Prostate gland (tissue), 2 donors: ENCODE measurements at regions not wholly inside any gene's neighbourhood (a gene's known extent, or its start where the extent isn't known, plus 50 kb on each side); places are given as distances from the start of the nearest gene placed in this dataset.

ENCODE experiments used
- DNase-seq: peaks from one replicate; pipeline ENCODE4 v3.0.0-alpha.2; 2019; ENCODE audit warnings: low spot score
- H3K27ac ChIP-seq, 2 donors: fragments of 200-600 bp; sonication (generic); 2 replicates each; pipeline ENCODE4 v1.5.1; 2017 to 2019
- H3K27me3 ChIP-seq: fragments of 200-600 bp; sonication (generic); replicated peaks from 2 replicates; pipeline ENCODE4 v1.5.1; 2019; ENCODE audit not compliant: insufficient read depth
- H3K36me3 ChIP-seq, 2 donors: fragments of 200-600 bp; sonication (generic); 1 replicate in 1 of 2; 2 replicates in 1 of 2; pipeline versions ENCODE4 v1.5.1 to v1.8.1; 2017 to 2019
- H3K4me1 ChIP-seq: fragments of 200-600 bp; sonication (generic); replicated peaks from 2 replicates; pipeline ENCODE4 v1.5.1; 2019
- H3K4me3 ChIP-seq, 2 donors: fragments of 200-600 bp; sonication (generic); 2 replicates each; pipeline ENCODE4 v1.5.1; 2017 to 2019
- H3K9me3 ChIP-seq: fragments of 200-600 bp; sonication (generic); 2 replicates; pipeline ENCODE4 v1.5.1; 2017
- POLR2A ChIP-seq: fragments of 450-650 bp; IDR thresholded peaks from one replicate; pipeline ENCODE4 v1.6.1; 2016; ENCODE audit warnings: antibody characterized with exemption, mild to moderate bottlenecking
- POLR2AphosphoS5 ChIP-seq: sonication (generic); formaldehyde crosslinking; IDR thresholded peaks from one replicate; pipeline ENCODE4 v1.6.1; 2017; ENCODE audit warnings: antibody characterized with exemption
- WGBS: methylation state at CpG from one replicate; pipeline ENCODE4 v1.1.5; 2018; 5-methylcytosine and 5-hydroxymethylcytosine counted together
- intact Hi-C: fragments of 100-400 bp; cut with DNase I; formaldehyde crosslinking; loops from one replicate; pipeline ENCODE4 v1.14.2; 2022
- TF ChIP-seq, protein P1 (sequence below), 4 experiments: fragments of 200-600 bp in 2 of 4; fragments of 450-650 bp in 2 of 4; sonication (generic) in 2 of 4; IDR thresholded peaks; 1 replicate in 3 of 4; 2 replicates in 1 of 4; pipeline ENCODE4 v1.5.1; 2016 to 2019; ENCODE audit warnings: antibody characterized with exemption in 4 of 4, mild to moderate bottlenecking in 2 of 4, moderate library complexity in 2 of 4

- no peaks in the 10 kb centered on the region for H3K27me3 ChIP-seq
- no peaks in the 10 kb centered on the region for H3K36me3 ChIP-seq
- H3K4me3 ChIP-seq = no peak overlapping the region
- no peak for DNase-seq
- TF ChIP-seq, protein P1, sequence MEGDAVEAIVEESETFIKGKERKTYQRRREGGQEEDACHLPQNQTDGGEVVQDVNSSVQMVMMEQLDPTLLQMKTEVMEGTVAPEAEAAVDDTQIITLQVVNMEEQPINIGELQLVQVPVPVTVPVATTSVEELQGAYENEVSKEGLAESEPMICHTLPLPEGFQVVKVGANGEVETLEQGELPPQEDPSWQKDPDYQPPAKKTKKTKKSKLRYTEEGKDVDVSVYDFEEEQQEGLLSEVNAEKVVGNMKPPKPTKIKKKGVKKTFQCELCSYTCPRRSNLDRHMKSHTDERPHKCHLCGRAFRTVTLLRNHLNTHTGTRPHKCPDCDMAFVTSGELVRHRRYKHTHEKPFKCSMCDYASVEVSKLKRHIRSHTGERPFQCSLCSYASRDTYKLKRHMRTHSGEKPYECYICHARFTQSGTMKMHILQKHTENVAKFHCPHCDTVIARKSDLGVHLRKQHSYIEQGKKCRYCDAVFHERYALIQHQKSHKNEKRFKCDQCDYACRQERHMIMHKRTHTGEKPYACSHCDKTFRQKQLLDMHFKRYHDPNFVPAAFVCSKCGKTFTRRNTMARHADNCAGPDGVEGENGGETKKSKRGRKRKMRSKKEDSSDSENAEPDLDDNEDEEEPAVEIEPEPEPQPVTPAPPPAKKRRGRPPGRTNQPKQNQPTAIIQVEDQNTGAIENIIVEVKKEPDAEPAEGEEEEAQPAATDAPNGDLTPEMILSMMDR (IDR thresholded peaks at IDR 0.05) = no peak
- TF ChIP-seq POLR2AphosphoS5 = no peak
- no peak for TF ChIP-seq POLR2A
- no peaks in the 10 kb centered on the region for H3K9me3 ChIP-seq
- H3K4me1 ChIP-seq = no peaks in the 10 kb centered on the region
- WGBS = 9% methylated on average over 2 of the region's 2 CpGs
- intact Hi-C loops = no loop called here
- H3K27ac ChIP-seq = no peak overlapping the region
Measured at GRCh38 chr11:29012507-29012906, 904.3 kb downstream of the METTL15 start.

DNA sequence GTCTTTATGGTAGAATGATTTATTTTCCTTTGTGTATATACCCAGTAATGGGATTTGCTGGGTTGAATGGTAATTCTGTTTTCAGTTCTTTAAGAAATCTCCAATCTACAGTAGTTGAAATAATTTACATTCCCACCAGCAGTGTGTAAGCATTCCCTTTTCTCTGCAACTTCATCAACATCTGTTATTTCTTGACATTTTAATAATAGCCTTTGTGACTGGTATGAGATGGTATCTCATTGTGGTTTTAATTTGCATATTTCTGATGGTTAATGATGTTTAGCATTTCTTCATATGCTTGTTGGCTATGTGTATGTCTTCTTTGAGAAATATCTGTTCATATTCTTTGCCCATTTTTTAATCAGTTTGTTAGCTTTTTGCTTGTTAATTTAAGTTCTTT lies 901.2 kb downstream of the METTL15 start:
- Histone ChIP-seq H3K4me3 (no peak overlapping the region), H3K9me3 (no peaks in the 10 kb centered on the region), H3K27me3 (no peaks in the 10 kb centered on the region), H3K36me3 (no peaks in the 10 kb centered on the region), H3K4me1 (no peaks in the 10 kb centered on the region), H3K27ac (no peak overlapping the region)
- DNase-seq = no peak
- intact Hi-C loops = no loop called here
- TF ChIP-seq POLR2A (no peak), POLR2AphosphoS5 (no peak)
- TF ChIP-seq, protein P1 (IDR thresholded peaks at IDR 0.05) = no peak

- Histone ChIP-seq H3K36me3 (no peaks in the 10 kb centered on the region), H3K27ac (no peak overlapping the region), H3K4me1 (no peaks in the 10 kb centered on the region), H3K9me3 (no peaks in the 10 kb centered on the region), H3K27me3 (no peaks in the 10 kb centered on the region), H3K4me3 (no peak overlapping the region)
- no peak for TF ChIP-seq POLR2A
- no peak for DNase-seq
- intact Hi-C loops = no loop called here
Measured at GRCh38 chr11:29008481-29008880, 900.3 kb downstream of the METTL15 start.

DNA sequence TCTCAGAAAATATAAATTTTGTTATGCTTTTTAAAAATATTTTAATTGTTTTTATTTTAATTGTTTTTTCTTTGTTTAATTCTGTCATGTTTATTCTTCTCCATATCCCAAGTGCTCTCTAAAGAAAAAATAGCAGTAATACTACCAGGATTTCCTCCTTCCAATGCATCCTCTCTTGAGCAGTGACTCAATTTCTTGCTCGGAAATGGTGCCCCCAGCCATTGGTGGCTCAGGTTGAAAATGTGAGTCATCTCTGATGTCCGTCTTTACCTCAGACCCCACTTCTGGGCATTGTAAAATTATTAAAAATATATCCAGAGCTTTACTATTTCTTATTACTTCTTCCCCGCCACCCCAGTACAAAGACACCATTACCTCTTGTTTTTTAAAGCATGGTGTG lies 898.5 kb downstream of the METTL15 start:
- no peak for TF ChIP-seq POLR2AphosphoS5
- TF ChIP-seq POLR2A = no peak
- TF ChIP-seq, protein P1 (IDR thresholded peaks at IDR 0.05) = no peak
- H3K4me3 ChIP-seq = no peak overlapping the region
- no peaks in the 10 kb centered on the region for H3K27me3 ChIP-seq
- intact Hi-C loops = no loop called here
- no peak for DNase-seq
- H3K27ac ChIP-seq = no peak overlapping the region
- 94% methylated on average over 3 of the region's 3 CpGs for WGBS
- no peaks in the 10 kb centered on the region for H3K9me3 ChIP-seq
- H3K4me1 ChIP-seq = no peaks in the 10 kb centered on the region
- H3K36me3 ChIP-seq = no peaks in the 10 kb centered on the region

GRCh38 chr11:29005401-29005980 lies 897.3 kb downstream of the METTL15 start:
- no peaks in the 10 kb centered on the region for H3K27me3 ChIP-seq
- H3K27ac ChIP-seq = no peak overlapping the region
- 87% methylated on average over 4 of the region's 4 CpGs for WGBS
- H3K36me3 ChIP-seq = no peaks in the 10 kb centered on the region
- no peaks in the 10 kb centered on the region for H3K9me3 ChIP-seq
- TF ChIP-seq, protein P1 (IDR thresholded peaks at IDR 0.05) = no peak
- TF ChIP-seq POLR2AphosphoS5 (no peak), POLR2A (no peak)
- intact Hi-C loops = no loop called here
- no peak overlapping the region for H3K4me3 ChIP-seq
- DNase-seq = no peak
- H3K4me1 ChIP-seq = no peaks in the 10 kb centered on the region
